Effector CD4-positive, alpha-beta T cell (primary cell): ENCODE measurements at regions not wholly inside any gene's neighbourhood (a gene's known extent, or its start where the extent isn't known, plus 50 kb on each side); places are given as distances from the start of the nearest gene placed in this dataset.

Source experiments
- DNase-seq: peaks from one replicate; pipeline ENCODE4 v3.0.0-alpha.2; 2020

DNA sequence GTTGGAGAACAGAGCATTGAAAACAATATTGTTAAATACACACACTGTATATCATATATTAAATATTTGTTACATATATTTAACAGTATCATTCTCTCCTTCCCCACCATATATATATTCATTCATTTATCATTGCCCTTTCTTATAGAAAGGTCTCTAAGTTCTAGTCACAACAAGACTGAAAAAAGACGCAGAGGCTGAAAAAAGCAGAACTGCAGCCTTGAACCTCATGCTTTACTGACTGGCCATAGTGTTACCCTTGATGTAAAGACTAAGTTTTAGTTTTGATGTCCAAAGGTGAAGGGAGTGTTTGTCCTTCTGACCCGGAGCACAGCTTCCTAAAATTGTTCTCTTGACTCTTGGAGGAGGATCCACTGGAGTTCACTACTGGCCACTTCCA lies 247.9 kb downstream of the PTEN start:
- DNase-seq = no peak

- DNase-seq = no peak
Observed at GRCh38 chr10:88113232-88113631, 249.8 kb downstream of the PTEN start.

- DNase-seq = no peak
Observed at GRCh38 chr10:88113657-88114272, 250.3 kb downstream of the PTEN start.

- DNase-seq = no peak
Observed at GRCh38 chr10:88114368-88114767, 250.9 kb downstream of the PTEN start.

DNA sequence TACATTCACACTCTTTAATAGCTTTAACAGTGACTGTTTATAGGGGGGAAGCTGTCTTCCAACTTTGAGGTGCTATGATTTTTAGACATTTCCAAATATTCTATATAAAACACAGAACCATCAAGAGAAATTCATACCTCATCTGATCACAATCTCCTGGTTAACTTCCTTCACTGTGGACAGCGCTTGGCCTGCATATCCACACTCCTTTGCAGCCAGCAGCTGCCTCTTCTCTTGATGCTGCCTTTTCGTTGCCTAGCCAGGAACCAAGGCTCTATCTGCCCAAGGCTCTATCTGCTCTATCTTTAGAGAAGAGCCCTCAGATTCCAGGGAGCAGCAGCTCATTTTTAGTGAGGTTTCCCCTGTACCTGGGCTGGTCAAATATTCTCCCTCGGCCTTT lies 252.0 kb downstream of the PTEN start:
- DNase-seq = no peak

DNA sequence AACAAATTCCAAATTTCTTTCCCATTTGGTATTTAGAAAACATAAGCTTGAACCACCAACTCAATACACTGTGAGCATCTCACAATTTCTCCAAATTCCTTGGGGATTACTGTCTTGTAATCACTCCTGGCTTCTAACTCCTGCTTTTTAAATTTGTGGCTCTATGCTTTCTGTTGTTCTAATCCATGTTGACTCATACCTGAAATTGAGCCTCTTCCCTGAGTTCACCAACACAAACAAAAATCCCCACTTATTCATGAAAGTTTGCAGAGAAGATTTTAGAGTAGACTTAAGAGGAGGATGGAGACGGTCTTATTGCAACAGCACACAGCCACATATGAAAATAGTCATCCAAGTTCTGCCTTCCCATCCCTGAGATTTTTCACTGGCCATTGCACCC lies 252.5 kb downstream of the PTEN start:
- DNase-seq = no peak

GRCh38 chr10:88116481-88116880 lies 253.1 kb downstream of the PTEN start:
- no peak for DNase-seq

DNA sequence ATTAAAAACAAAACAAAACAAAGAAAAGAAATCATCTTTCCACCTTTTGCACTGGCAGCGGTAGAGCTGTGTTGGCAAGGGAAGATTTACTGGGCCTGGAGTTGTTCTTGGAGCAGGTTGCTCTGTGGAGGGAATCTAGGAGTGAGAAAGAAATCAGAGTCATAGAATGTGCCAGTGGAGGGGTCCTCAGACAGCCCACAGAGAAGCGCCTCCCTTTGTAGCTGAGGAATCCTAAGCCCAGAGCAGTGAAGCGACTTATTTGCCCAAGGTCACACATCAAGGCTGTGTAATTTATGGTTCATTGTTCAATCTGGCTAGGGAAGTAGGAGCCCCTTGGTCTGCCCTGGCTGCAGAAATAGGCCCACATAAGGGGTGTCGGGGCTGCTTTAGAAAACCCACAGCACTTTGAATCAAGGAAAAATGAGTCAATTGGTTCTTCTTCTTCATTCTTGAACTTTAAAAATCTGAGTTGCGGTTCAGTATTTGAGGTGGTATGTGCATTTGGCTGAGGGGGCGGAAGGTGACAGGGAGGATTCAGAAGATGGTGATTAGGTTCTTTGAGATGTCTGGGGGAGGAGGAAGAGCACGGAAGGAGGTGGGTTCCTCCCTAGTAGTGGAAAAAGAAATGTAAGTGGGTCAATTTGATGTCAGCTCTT lies 253.7 kb downstream of the PTEN start:
- DNase-seq = no peak

GRCh38 chr10:88117869-88118632 lies 254.6 kb downstream of the PTEN start:
- DNase-seq = no peak

DNA sequence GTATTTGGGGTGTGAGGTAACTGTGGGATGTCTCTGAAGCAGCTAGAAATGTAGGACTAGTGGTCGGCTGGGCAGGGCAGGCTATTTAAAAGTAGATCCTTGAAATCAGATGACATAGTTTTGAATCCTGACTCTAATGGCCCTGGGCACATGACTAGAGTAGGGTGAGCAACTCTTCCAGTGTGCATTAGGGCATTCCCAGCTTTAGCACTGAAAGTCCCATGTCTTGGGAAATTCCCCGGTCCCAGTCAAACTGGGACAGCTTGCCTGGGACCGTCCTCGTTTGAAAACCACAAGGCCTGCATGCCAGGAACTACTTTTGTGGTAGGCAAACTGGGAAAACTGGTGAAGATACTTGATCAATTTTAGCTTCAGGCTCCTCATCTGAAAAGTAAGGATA lies 255.3 kb downstream of the PTEN start:
- DNase-seq = no peak

- no peak for DNase-seq
Observed at GRCh38 chr10:88119160-88119559, 255.7 kb downstream of the PTEN start.

DNA sequence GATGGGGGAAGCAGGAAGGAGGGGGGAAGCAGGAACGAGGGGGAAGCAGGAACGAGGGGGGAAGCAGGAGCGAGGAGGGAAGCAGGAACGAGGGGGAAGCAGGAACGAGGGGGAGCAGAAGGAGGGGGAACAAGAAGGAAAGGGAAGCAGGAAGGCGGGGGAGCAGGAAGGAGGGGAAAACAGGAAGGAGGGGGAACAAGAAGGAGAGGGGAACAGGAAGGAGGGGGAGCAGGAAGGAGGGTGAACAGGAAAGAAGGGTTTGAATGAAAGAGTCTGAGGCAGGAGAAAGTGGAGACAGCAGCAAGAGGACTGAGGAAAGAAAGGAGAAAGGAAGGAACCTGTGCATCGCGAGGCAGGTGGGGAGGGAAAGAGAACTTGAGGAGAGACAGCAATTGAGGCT lies 256.6 kb downstream of the PTEN start:
- DNase-seq = no peak

- DNase-seq = no peak
Observed at GRCh38 chr10:88120599-88121333, 257.3 kb downstream of the PTEN start.

- no peak for DNase-seq
Observed at GRCh38 chr10:88121361-88121760, 257.9 kb downstream of the PTEN start.

DNA sequence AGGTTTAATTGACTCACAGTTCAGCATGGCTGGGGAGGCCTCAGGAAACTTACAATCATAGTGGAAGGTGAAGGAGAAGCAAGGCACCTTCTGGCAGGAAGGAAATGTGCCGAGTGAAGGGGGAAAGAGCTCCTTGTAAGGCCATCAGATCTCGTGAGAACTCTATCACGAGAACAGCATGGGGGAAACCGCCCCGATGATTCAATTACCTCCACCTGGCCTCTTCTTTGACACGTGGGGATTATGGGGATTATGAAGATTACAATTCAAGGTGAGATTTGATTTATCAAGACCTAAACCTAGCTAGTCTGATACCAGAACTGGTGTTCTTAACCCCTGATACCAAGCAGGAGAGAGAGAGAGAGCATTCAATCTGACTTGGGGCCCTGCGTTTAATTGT lies 258.7 kb downstream of the PTEN start:
- DNase-seq = no peak

GRCh38 chr10:88122576-88122975 lies 259.2 kb downstream of the PTEN start:
- DNase-seq = no peak

GRCh38 chr10:88125766-88126165 lies 262.3 kb downstream of the PTEN start:
- DNase-seq = no peak

DNA sequence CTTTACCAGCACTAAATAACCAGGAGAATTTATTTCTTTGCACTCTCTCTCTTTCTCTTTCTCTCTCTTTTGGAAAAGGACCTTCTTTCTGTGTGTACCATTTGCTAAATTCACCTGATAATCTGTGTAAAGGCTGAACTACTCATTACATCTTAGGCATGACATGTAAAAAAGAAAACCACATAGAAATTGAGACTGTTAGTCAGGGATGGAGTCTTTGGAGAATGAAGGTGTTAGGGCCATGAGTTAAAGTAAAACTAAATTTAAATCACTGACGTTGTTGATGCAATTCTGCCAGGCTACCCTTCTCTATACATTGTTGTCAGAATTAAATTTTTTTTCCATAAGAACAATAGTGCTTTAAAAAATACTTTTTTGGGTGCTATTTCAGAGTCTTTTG lies 263.3 kb downstream of the PTEN start:
- no peak for DNase-seq

GRCh38 chr10:88127269-88127668 lies 263.8 kb downstream of the PTEN start:
- DNase-seq = no peak

DNA sequence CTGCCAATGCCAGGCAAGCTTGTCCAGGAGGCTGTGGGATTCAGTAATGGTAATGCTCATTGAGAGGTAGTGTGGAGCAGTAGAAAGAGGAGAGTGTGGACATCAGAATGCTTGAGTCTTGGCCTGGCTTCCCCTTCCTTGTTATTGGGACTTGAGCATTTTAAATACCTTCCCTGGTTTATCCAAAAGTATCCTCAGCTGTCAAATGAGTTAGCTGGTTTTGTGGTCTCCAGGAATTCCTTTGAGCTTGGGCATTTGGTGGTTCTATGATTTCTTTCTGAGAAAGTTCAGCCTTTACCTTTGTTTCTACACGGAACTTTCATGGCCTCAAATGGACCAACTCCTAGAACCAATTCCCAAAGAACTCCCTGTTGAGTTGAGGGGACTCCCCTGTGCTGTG lies 264.3 kb downstream of the PTEN start:
- DNase-seq = no peak

- DNase-seq = no peak
Observed at GRCh38 chr10:88129013-88129412, 265.6 kb downstream of the PTEN start.

DNA sequence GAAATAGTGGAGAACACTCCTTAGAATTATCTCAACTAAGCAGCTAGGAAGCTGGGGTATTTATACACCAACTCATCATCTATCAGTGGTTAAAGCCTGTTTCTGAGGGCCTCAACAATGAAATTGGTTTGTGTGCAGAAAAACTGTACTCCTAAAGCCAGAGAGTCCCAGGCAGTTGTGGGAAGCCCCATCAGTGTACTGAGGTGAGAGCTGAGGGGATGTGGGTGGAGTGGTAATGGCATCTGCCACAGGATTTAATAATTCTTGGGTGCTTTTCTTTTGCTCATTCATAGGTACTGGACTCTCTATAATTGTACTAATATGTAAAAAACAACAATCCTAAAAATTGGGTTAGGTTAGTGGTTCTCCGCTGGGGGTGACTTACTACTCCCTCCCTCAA lies 267.5 kb downstream of the PTEN start:
- no peak for DNase-seq

DNA sequence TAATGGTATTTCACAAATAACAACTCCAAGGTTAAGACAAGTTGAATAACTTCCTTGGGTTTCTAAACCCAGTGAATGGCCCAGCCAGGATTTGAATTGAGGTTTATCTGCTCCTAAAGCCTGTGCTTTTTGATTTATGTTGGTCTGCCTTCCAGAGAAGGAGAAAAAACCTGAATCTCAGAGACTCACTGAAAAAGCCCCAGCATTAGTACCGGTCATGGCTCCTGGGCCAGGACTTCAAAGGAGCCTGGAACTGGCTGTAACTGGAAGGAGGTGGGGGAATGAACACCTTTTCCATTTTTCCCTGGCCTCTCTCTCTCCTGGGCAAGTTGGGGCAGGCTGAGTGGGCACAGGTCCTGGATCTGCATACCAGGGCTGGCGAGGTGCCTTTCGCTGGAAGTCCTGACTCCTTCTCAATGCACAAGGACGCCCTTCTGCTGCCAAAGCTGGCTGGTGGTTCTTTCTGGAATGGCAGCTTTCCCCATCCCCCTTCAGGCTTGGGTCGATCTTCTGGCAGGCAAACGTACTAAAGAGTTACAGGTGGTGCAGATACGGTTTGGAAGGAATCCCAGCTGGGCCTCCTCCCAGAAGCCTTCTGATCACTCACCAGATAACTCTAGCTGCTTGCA lies 268.2 kb downstream of the PTEN start:
- DNase-seq = no peak
